Testis (tissue), 2 donors: ENCODE measurements at regions not wholly inside any gene's neighbourhood (a gene's known extent, or its start where the extent isn't known, plus 50 kb on each side); places are given as distances from the start of the nearest gene placed in this dataset.

Source experiments
- POLR2A ChIP-seq: fragments of 450-650 bp; IDR thresholded peaks from one replicate; pipeline ENCODE4 v1.6.1; 2017; ENCODE audit warnings: antibody characterized with exemption, mild to moderate bottlenecking, moderate library complexity
- TF ChIP-seq, protein P1 (sequence below), 3 experiments: fragments of 450-650 bp in 2 of 3; fragments of 200-600 bp in 1 of 3; sonication (generic) in 1 of 3; IDR thresholded peaks; one replicate each; pipeline ENCODE4 v1.5.1; 2016 to 2019; ENCODE audit warnings: antibody characterized with exemption in 3 of 3, mild to moderate bottlenecking in 2 of 3, moderate library complexity in 1 of 3

DNA sequence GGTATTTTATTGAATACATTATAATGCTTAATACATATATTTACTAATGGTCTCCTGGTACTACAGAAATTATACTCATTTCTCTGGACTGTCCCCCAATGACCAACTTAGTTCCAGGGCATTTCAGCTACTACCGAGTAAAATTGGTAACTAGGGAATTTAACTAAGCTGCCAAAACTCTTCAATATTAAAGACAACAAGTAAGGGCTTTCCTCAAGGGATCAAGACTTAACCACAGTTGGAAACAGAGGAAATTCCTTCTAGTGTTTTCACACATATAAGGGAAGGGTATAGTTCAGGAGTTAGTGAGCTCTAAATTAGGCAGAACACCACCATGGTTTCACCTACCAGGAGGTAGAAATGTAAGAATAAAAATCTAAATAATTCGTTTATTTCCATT, 357.4 kb downstream of the TBL1XR1 start:
- TF ChIP-seq, protein P1, sequence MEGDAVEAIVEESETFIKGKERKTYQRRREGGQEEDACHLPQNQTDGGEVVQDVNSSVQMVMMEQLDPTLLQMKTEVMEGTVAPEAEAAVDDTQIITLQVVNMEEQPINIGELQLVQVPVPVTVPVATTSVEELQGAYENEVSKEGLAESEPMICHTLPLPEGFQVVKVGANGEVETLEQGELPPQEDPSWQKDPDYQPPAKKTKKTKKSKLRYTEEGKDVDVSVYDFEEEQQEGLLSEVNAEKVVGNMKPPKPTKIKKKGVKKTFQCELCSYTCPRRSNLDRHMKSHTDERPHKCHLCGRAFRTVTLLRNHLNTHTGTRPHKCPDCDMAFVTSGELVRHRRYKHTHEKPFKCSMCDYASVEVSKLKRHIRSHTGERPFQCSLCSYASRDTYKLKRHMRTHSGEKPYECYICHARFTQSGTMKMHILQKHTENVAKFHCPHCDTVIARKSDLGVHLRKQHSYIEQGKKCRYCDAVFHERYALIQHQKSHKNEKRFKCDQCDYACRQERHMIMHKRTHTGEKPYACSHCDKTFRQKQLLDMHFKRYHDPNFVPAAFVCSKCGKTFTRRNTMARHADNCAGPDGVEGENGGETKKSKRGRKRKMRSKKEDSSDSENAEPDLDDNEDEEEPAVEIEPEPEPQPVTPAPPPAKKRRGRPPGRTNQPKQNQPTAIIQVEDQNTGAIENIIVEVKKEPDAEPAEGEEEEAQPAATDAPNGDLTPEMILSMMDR (IDR thresholded peaks at IDR 0.05), result no peak
- no peak for TF ChIP-seq POLR2A
